K562 (cell line): ENCODE measurements at regions not wholly inside any gene's neighbourhood (a gene's known extent, or its start where the extent isn't known, plus 50 kb on each side); places are given as distances from the start of the nearest gene placed in this dataset.

Experiments
- ATF4 ChIP-seq: fragments of 450-650 bp; formaldehyde crosslinking; IDR thresholded peaks from 2 replicates; pipeline ENCODE4 v1.4.0; 2022; ENCODE audit warnings: mild to moderate bottlenecking, moderate library complexity
- BCLAF1 ChIP-seq, 2 experiments: fragments of 450-650 bp in 1 of 2; IDR thresholded peaks; 2 replicates each; pipeline ENCODE4 v1.6.1; 2011 to 2017; ENCODE audit warnings: low read depth in 2 of 2, antibody characterized with exemption in 1 of 2, borderline replicate concordance in 1 of 2, low read length in 1 of 2, mild to moderate bottlenecking in 1 of 2, mixed read lengths in 1 of 2; ENCODE audit not compliant: control insufficient read depth in 1 of 2
- CCAR2 ChIP-seq: fragments of 200-400 bp; formaldehyde crosslinking; IDR thresholded peaks from 2 replicates; pipeline ENCODE4 v1.6.1; 2017; ENCODE audit warnings: mild to moderate bottlenecking, low read depth, low read length
- ELK3 ChIP-seq: fragments of 450-650 bp; formaldehyde crosslinking; IDR thresholded peaks from 2 replicates; pipeline ENCODE4 v1.4.0; 2020; ENCODE audit warnings: mild to moderate bottlenecking
- EP400 ChIP-seq: fragments of 450-650 bp; IDR thresholded peaks from 2 replicates; pipeline ENCODE4 v1.6.1; 2017; ENCODE audit warnings: antibody characterized with exemption, mild to moderate bottlenecking, moderate library complexity
- GTF2E2 ChIP-seq: fragments of 200-800 bp; sonication (Bioruptor generic); IDR thresholded peaks from 2 replicates; pipeline ENCODE4 v1.6.1; 2016; ENCODE audit warnings: missing genetic modification characterization, missing compliant biosample characterization
- JUND ChIP-seq, 2 experiments: IDR thresholded peaks; 2 replicates in 1 of 2; 3 replicates in 1 of 2; pipeline ENCODE4 v1.6.1; 2011; ENCODE audit warnings: borderline replicate concordance in 2 of 2, low read depth in 2 of 2, low read length in 2 of 2, improper control_type of control experiment in 1 of 2, missing biosample characterization in 1 of 2, missing genetic modification characterization in 1 of 2, missing genetic modification reagents in 1 of 2
- MAFG ChIP-seq: fragments of 450-650 bp; conservative IDR thresholded peaks from 2 replicates; pipeline ENCODE4 v1.6.1; 2016; ENCODE audit warnings: missing genetic modification characterization, missing compliant biosample characterization
- MAFK ChIP-seq: IDR thresholded peaks from 2 replicates; pipeline ENCODE4 v1.6.1; 2011; ENCODE audit warnings: low read length, improper control_type of control experiment
- MBD1 ChIP-seq: fragments of 250-450 bp; sonication (Bioruptor Pico); IDR thresholded peaks from 2 replicates; pipeline ENCODE4 v1.8.0; 2022; ENCODE audit warnings: inconsistent platforms
- MCM2 ChIP-seq: fragments of 450-650 bp; IDR thresholded peaks from 2 replicates; pipeline ENCODE4 v1.6.1; 2017; ENCODE audit warnings: low read depth, mild to moderate bottlenecking
- MTF1 ChIP-seq: fragments of 250-450 bp; sonication (Bioruptor Pico); IDR thresholded peaks from 2 replicates; pipeline ENCODE4 v1.9.0; 2021; ENCODE audit warnings: moderate library complexity, mild to moderate bottlenecking, inconsistent platforms, borderline replicate concordance
- PTTG1 ChIP-seq: fragments of 450-650 bp; IDR thresholded peaks from 2 replicates; pipeline ENCODE4 v1.6.1; 2016; ENCODE audit warnings: low read depth, mild to moderate bottlenecking, missing genetic modification characterization, missing compliant biosample characterization
- SREBF1 ChIP-seq: fragments of 150-350 bp; IDR thresholded peaks from 2 replicates; pipeline ENCODE4 v1.6.1; 2014; ENCODE audit warnings: antibody characterized with exemption, low read depth, low read length, borderline replicate concordance
- STAT5A ChIP-seq: IDR thresholded peaks from 2 replicates; pipeline ENCODE4 v1.6.1; 2012; ENCODE audit warnings: low read length, inconsistent platforms, borderline replicate concordance
- USF2 ChIP-seq: sonication (generic); formaldehyde crosslinking; IDR thresholded peaks from 2 replicates; pipeline ENCODE4 v1.5.0; 2020; ENCODE audit warnings: missing genetic modification reagents
- ZNF12 ChIP-seq: sonication (generic); formaldehyde crosslinking; IDR thresholded peaks from 2 replicates; pipeline ENCODE4 v1.4.0; 2020; ENCODE audit warnings: mild to moderate bottlenecking, missing genetic modification reagents
- ZNF316 ChIP-seq: fragments of 450-650 bp; IDR thresholded peaks from 2 replicates; pipeline ENCODE4 v1.6.1; 2016
- ZNF696 ChIP-seq: fragments of 250-450 bp; sonication (Bioruptor Pico); conservative IDR thresholded peaks from 2 replicates; pipeline ENCODE4 v1.4.0; 2020; ENCODE audit warnings: mild to moderate bottlenecking, moderate library complexity
- ZNF699 ChIP-seq: fragments of 250-450 bp; sonication (Bioruptor Pico); IDR thresholded peaks from 2 replicates; pipeline ENCODE4 v1.8.0; 2021; ENCODE audit warnings: mild to moderate bottlenecking, moderate library complexity; ENCODE audit not compliant: insufficient replicate concordance
- ZNF77 ChIP-seq: fragments of 250-450 bp; sonication (Bioruptor Pico); IDR thresholded peaks from 2 replicates; pipeline ENCODE4 v1.5.0; 2020

- TF ChIP-seq EP400 (no peak), MAFK (peak; percentile 87), SREBF1 (no peak), MCM2 (no peak), USF2 (CRISPR knock-in tag) (no peak), ELK3 (CRISPR knock-in tag) (no peak), BCLAF1 (IDR thresholded peaks at IDR 0.05; ENCODE audit: borderline replicate concordance in 1 of 2, control insufficient read depth in 1 of 2, low read depth in 2 of 2, low read length in 1 of 2) (no peak), MTF1 (CRISPR knock-in tag) (no peak), ZNF316 (peak; percentile 96), ZNF696 (CRISPR knock-in tag) (no peak), MAFG (peak; percentile 79), PTTG1 (tag) (no peak), MBD1 (CRISPR knock-in tag) (no peak), ZNF77 (no peak), ZNF699 (CRISPR knock-in tag) (no peak), CCAR2 (no peak), ATF4 (CRISPR knock-in tag) (no peak), GTF2E2 (tag) (no peak), JUND (IDR thresholded peaks at IDR 0.05; ENCODE audit: borderline replicate concordance, low read depth, low read length) (no peak), JUND (tag; IDR thresholded peaks at IDR 0.05; ENCODE audit: borderline replicate concordance, low read depth, low read length) (no peak), STAT5A (no peak), ZNF12 (CRISPR knock-in tag) (no peak)
- TF ChIP-seq, all 486 proteins: peak for 5
Measured at GRCh38 chr3:156612903-156613302, 58.0 kb upstream of the SSR3 start (continued).
